ENCODE measurements at regions not wholly inside any gene's neighbourhood (a gene's known extent, or its start where the extent isn't known, plus 50 kb on each side); places are given as distances from the start of the nearest gene placed in this dataset.
A peak's percentile ranks its signal among the peaks of the same experiment; 100 is the strongest.
"Not testable (repeated sequence)": the region's sequence is repeated elsewhere in the genome, so short reads cannot be mapped to it uniquely, and the experiment has no call there.

- no peak for DNase-seq
These were observed 68.0 kb upstream of the ZNF157 start for GRCh38 chrX:47302396-47302795.

GRCh38 chrX:47306471-47307023 is 63.8 kb upstream of the ZNF157 start:
- DNase-seq = not testable (repeated sequence)

- peak in 1 of 2 experiments; percentile 61 for DNase-seq
These were observed 58.2 kb upstream of the ZNF157 start for GRCh38 chrX:47311932-47312774.

- no peak for DNase-seq
These were observed 57.3 kb upstream of the ZNF157 start for GRCh38 chrX:47313056-47313455.

- peak in 1 of 2 experiments; percentile 34 for DNase-seq
These were observed 53.9 kb upstream of the ZNF157 start for GRCh38 chrX:47316276-47317025.

Data from NCI-H446 (cell line).